Heart left ventricle (tissue), 13 donors: ENCODE measurements at regions not wholly inside any gene's neighbourhood (a gene's known extent, or its start where the extent isn't known, plus 50 kb on each side); places are given as distances from the start of the nearest gene placed in this dataset.

Experiments
- CTCF ChIP-seq, 12 donors: fragments of 200-600 bp; sonication (generic) in 4 of 12; IDR thresholded peaks; one replicate each; pipeline versions ENCODE4 v1.5.0 to v1.8.0; 2018 to 2022; ENCODE audit warnings: antibody characterized with exemption in 12 of 12, mild to moderate bottlenecking in 5 of 12
- POLR2A ChIP-seq, 2 donors: fragments of 450-650 bp; IDR thresholded peaks; one replicate each; pipeline ENCODE4 v1.6.1; 2017; ENCODE audit warnings: antibody characterized with exemption in 2 of 2, mild to moderate bottlenecking in 2 of 2, moderate library complexity in 2 of 2
- donor health status: ischemic (EF 13 %, LVEDD 7.1; RV severe dilation, severe dysfunction).
- donor health status: DM: no; HTN: yes; CAD: no.
- donor health status: DM: no; HTN: no; CAD: no.
- donor health status: ischemic (EF 25% LVEDD 6.9; RV normal size, moderate dysfunction).
- donor health status: ischemic (EF 25% LVEDD 5.7; RV mildly dilated, moderate dysfunction).
- donor health status: ischemic (EF 35%, LVEDD 5.7; RV mildly dilated, moderate dysfunction).
- donor health status: nonischemic (EF 11% LVEDD 7.7; RV severe dilation, severe dysfunction).
- donor health status: DM: yes; HTN: yes; CAD: no.
- donor health status: PGD.
- donor health status: ischemic (EF 29% LVEDD 5.4; RV normal size, mild dysfunction).
- donor health status: nonischemic (EF 23%, LVEDD 6.1; RV moderate dilation, normal function).

- no peak for TF ChIP-seq CTCF (IDR thresholded peaks at IDR 0.05)
- TF ChIP-seq POLR2A (IDR thresholded peaks at IDR 0.05) = no peak
Observed at GRCh38 chr17:71802663-71803062, 318.2 kb upstream of the SOX9 start.
